ENCODE measurements at regions not wholly inside any gene's neighbourhood (a gene's known extent, or its start where the extent isn't known, plus 50 kb on each side); places are given as distances from the start of the nearest gene placed in this dataset.

GRCh38 chr21:15190412-15190811 is 125.6 kb upstream of the NRIP1 start:
- Histone ChIP-seq H3K4me3 (no peak overlapping the region), H3K36me3 (no peaks in the 10 kb centered on the region), H3K4me1 (no peaks in the 10 kb centered on the region), H3K27ac (no peak overlapping the region), H3K9me3 (no peaks in the 10 kb centered on the region), H3K27me3 (no peaks in the 10 kb centered on the region)
- no peak for ATAC-seq
- 74 to 96% methylated on average over 3 of the region's 3 CpGs for WGBS, 2 donors (ENCODE audit: low coverage in 1 of 2)
- TF ChIP-seq, protein P1, sequence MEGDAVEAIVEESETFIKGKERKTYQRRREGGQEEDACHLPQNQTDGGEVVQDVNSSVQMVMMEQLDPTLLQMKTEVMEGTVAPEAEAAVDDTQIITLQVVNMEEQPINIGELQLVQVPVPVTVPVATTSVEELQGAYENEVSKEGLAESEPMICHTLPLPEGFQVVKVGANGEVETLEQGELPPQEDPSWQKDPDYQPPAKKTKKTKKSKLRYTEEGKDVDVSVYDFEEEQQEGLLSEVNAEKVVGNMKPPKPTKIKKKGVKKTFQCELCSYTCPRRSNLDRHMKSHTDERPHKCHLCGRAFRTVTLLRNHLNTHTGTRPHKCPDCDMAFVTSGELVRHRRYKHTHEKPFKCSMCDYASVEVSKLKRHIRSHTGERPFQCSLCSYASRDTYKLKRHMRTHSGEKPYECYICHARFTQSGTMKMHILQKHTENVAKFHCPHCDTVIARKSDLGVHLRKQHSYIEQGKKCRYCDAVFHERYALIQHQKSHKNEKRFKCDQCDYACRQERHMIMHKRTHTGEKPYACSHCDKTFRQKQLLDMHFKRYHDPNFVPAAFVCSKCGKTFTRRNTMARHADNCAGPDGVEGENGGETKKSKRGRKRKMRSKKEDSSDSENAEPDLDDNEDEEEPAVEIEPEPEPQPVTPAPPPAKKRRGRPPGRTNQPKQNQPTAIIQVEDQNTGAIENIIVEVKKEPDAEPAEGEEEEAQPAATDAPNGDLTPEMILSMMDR (IDR thresholded peaks at IDR 0.05): no peak
- no peak for TF ChIP-seq POLR2A (IDR thresholded peaks at IDR 0.05)
- no peak for TF ChIP-seq EP300 (IDR thresholded peaks at IDR 0.05)
- TF ChIP-seq POLR2AphosphoS5 (IDR thresholded peaks at IDR 0.05): no peak

DNA sequence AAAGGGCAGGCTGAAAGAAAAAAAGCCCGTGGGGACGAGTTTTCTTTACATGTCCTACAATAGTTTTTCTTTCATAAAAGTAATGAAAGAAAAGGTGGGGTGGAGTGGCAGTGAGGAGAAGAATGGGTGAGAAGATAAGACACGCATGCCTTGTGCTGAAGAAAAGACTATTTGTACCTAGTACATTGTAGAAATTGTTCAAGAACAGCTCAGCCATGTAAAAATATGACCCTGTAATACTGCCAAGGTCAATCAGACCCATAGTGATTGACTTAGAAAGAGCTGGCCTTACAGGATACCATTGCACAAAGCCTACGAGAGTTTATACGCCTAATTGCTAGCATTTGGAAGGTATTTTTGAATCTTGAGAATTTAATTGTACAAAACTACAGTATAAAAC is 126.0 kb upstream of the NRIP1 start:
- TF ChIP-seq POLR2A (IDR thresholded peaks at IDR 0.05) (no peak), POLR2AphosphoS5 (IDR thresholded peaks at IDR 0.05) (no peak), EP300 (IDR thresholded peaks at IDR 0.05) (no peak)
- TF ChIP-seq, protein P1 (IDR thresholded peaks at IDR 0.05): no peak
- H3K4me3 ChIP-seq: no peak overlapping the region
- H3K27ac ChIP-seq: no peak overlapping the region
- 79 to 85% methylated on average over 4 to 5 of the region's 5 CpGs for WGBS, 2 donors (ENCODE audit: low coverage in 1 of 2)
- no peaks in the 10 kb centered on the region for H3K27me3 ChIP-seq
- H3K4me1 ChIP-seq: no peaks in the 10 kb centered on the region
- H3K36me3 ChIP-seq: no peaks in the 10 kb centered on the region
- H3K9me3 ChIP-seq: no peaks in the 10 kb centered on the region
- no peak for ATAC-seq

DNA sequence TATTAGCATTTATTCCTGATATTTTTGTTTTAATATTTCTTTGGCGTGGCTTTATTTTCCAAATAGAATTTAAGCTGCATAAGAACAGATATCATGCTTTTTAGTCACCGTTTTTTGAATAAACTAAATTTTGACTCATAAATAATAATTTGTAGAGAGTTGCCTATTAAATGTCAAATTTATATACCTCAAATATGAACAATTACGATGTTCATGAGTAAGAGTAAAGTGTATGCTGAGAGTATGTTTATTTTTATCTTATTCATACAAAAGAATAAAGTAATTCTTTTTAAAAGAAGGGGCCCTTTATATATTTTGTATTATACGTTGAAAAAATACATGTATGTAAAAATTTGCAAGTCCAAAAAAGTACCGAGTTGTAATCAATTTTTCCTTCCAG is 126.5 kb upstream of the NRIP1 start:
- Histone ChIP-seq H3K9me3 (no peaks in the 10 kb centered on the region), H3K27me3 (no peaks in the 10 kb centered on the region), H3K27ac (no peak overlapping the region), H3K36me3 (no peaks in the 10 kb centered on the region), H3K4me3 (no peak overlapping the region), H3K4me1 (no peaks in the 10 kb centered on the region)
- no peak for TF ChIP-seq POLR2AphosphoS5 (IDR thresholded peaks at IDR 0.05)
- 80 to 84% methylated on average over 5 of the region's 5 CpGs for WGBS, 2 donors (ENCODE audit: low coverage in 1 of 2)
- ATAC-seq: no peak

DNA sequence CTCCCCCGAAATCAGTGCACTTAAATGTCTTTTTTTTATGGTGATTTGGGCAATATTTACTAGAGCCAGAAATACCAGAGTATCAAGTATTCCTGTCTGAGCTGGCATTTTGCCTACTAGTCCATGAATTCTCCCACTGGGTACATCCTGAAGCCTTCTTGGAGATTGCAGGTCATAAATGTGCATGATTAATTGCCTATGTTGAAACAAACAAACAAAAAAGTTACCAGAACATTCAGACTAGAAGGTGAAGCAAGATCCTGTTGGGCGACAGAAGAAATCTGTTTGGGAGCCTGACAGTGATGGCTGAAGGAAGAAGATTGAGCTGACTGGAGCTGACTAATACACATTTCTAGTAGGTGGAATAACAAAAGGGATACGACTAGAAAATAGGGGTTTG is 127.4 kb upstream of the NRIP1 start:
- Histone ChIP-seq H3K27me3 (no peaks in the 10 kb centered on the region), H3K4me1 (no peaks in the 10 kb centered on the region), H3K36me3 (no peaks in the 10 kb centered on the region), H3K9me3 (no peaks in the 10 kb centered on the region), H3K4me3 (no peak overlapping the region), H3K27ac (no peak overlapping the region)
- TF ChIP-seq EP300 (IDR thresholded peaks at IDR 0.05) (no peak), POLR2AphosphoS5 (IDR thresholded peaks at IDR 0.05) (no peak), POLR2A (IDR thresholded peaks at IDR 0.05) (no peak)
- TF ChIP-seq, protein P1 (IDR thresholded peaks at IDR 0.05): no peak
- ATAC-seq: no peak
- WGBS, 2 donors (ENCODE audit: low coverage in 1 of 2): 71 to 77% methylated on average over 3 of the region's 3 CpGs

DNA sequence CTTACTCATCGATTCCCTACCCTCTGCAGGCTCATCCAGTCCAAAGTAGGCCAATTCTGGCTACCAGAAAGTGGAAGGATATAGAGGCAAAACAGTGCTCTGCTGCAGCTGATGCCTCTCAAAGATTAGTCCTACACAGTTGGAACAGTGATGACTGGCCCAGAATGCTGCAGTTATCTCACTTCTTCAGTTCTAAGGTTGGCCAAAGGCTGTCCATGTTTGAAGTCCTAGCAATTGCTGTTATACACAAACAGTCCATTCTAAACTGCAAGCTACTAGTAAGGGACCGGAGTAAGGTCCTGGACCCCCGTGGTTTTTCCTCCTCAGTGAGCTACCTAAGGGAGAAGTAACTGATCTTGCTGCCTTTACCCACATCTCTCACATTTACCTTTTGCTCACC is 129.1 kb upstream of the NRIP1 start:
- TF ChIP-seq POLR2AphosphoS5 (IDR thresholded peaks at IDR 0.05): no peak
- TF ChIP-seq, protein P1 (IDR thresholded peaks at IDR 0.05): no peak
- no peak for TF ChIP-seq POLR2A (IDR thresholded peaks at IDR 0.05)
- no peak for TF ChIP-seq EP300 (IDR thresholded peaks at IDR 0.05)
- no peak for ATAC-seq
- no peaks in the 10 kb centered on the region for H3K27me3 ChIP-seq
- H3K4me3 ChIP-seq: no peak overlapping the region
- H3K9me3 ChIP-seq: no peaks in the 10 kb centered on the region
- H3K27ac ChIP-seq: no peak overlapping the region
- no peaks in the 10 kb centered on the region for H3K36me3 ChIP-seq
- 93 to 94% methylated on average over 2 to 3 of the region's 3 CpGs for whole genome bisulfite sequencing, 2 donors (ENCODE audit: low coverage in 1 of 2)
- H3K4me1 ChIP-seq: no peaks in the 10 kb centered on the region
